IMR-90 (cell line): ENCODE measurements at regions not wholly inside any gene's neighbourhood (a gene's known extent, or its start where the extent isn't known, plus 50 kb on each side); places are given as distances from the start of the nearest gene placed in this dataset.

Experiments used
- ATAC-seq: fragments of 200-7000 bp; cut with Tn5 transposase; 2 replicates; pipeline ENCODE4 v1.9.1; 2020; ENCODE audit warnings: low read depth, mild to moderate bottlenecking, moderate library complexity
- BruUV-seq: library from RNA; stranded (reverse); fragments of 400-500 nt; replicated peaks from 2 replicates; lab custom pipeline; 2021; lab: Mats Ljungman, UMichigan
- CTCF ChIA-PET: fragments of 300-600 bp; formaldehyde crosslinking; extraction: SDS; loops from one replicate; lab custom pipeline; 2021; ENCODE audit warnings: antibody characterized with exemption; lab: Yijun Ruan, JAX
- POLR2A ChIA-PET: fragments of 300-600 bp; sonication (Branson Sonifier 250); formaldehyde crosslinking; loops from one replicate; lab custom pipeline; 2022; ENCODE audit warnings: antibody characterized with exemption; ENCODE audit not compliant: unreplicated experiment; lab: Charles Lee
- DNase-seq: peaks from one replicate; pipeline ENCODE4 v3.0.0; 2013
- H2AFZ ChIP-seq: replicated peaks from 2 replicates; pipeline ENCODE3; 2013; ENCODE audit warnings: low read length, mild to moderate bottlenecking; ENCODE audit not compliant: poor library complexity
- H2AK5ac ChIP-seq: 2 replicates; pipeline ENCODE4 v1.6.1; 2013; ENCODE audit warnings: low read depth, low read length, inconsistent platforms
- H2AK9ac ChIP-seq: replicated peaks from 2 replicates; pipeline ENCODE3; 2013; ENCODE audit warnings: mild to moderate bottlenecking, low read depth, low read length, moderate library complexity; ENCODE audit not compliant: poor library complexity
- H2BK120ac ChIP-seq: 2 replicates; pipeline ENCODE4 v1.6.1; 2013; ENCODE audit warnings: low read depth, low read length, inconsistent platforms
- H2BK15ac ChIP-seq: 3 replicates; pipeline ENCODE4 v1.6.1; 2013; ENCODE audit warnings: low read depth, low read length, inconsistent platforms
- H2BK20ac ChIP-seq: 2 replicates; pipeline ENCODE4 v1.6.1; 2013; ENCODE audit warnings: low read depth, mild to moderate bottlenecking, inconsistent platforms, low read length, moderate library complexity
- H2BK5ac ChIP-seq: 2 replicates; pipeline ENCODE4 v1.6.1; 2013; ENCODE audit warnings: mild to moderate bottlenecking, low read depth, low read length, inconsistent platforms; ENCODE audit not compliant: poor library complexity, severe bottlenecking
- H3K14ac ChIP-seq: replicated peaks from 2 replicates; pipeline ENCODE4 v1.6.1; 2013; ENCODE audit warnings: low read depth, low read length, inconsistent platforms
- H3K18ac ChIP-seq: 2 replicates; pipeline ENCODE4 v1.6.1; 2013; ENCODE audit warnings: low read depth, low read length, control low read depth
- H3K23ac ChIP-seq: 2 replicates; pipeline ENCODE4 v1.6.1; 2013; ENCODE audit warnings: low read depth, low read length, inconsistent platforms
- H3K27ac ChIP-seq: 2 replicates; pipeline ENCODE4 v1.5.1; 2013; ENCODE audit warnings: mild to moderate bottlenecking, control low read depth, low read length; ENCODE audit not compliant: insufficient read depth
- H3K27me3 ChIP-seq: 2 replicates; pipeline ENCODE4 v1.6.1; 2013; ENCODE audit warnings: low read length; ENCODE audit not compliant: control insufficient read depth, insufficient read depth
- H3K36me3 ChIP-seq: 2 replicates; pipeline ENCODE4 v1.6.1; 2013; ENCODE audit warnings: low read length, mixed read lengths; ENCODE audit not compliant: control insufficient read depth, insufficient read depth
- H3K4ac ChIP-seq: 2 replicates; pipeline ENCODE4 v1.6.1; 2013; ENCODE audit warnings: low read depth, low read length, inconsistent platforms
- H3K4me1 ChIP-seq: 2 replicates; pipeline ENCODE4 v1.6.1; 2013; ENCODE audit warnings: low read length, mixed read lengths; ENCODE audit not compliant: control insufficient read depth, insufficient read depth
- H3K4me2 ChIP-seq: 2 replicates; pipeline ENCODE4 v1.6.1; 2013; ENCODE audit warnings: low read depth, mild to moderate bottlenecking, control low read depth, low read length, moderate library complexity
- H3K4me3 ChIP-seq: 2 replicates; pipeline ENCODE4 v1.5.1; 2013; ENCODE audit warnings: low read depth, mild to moderate bottlenecking, control low read depth, low read length, moderate library complexity; ENCODE audit not compliant: insufficient read depth
- H3K56ac ChIP-seq: 2 replicates; pipeline ENCODE4 v1.6.1; 2013; ENCODE audit warnings: low read length, inconsistent platforms; ENCODE audit not compliant: insufficient read depth; ENCODE audit errors: extremely low read depth
- H3K79me1 ChIP-seq, 2 experiments: 2 replicates each; pipeline ENCODE4 v1.6.1; 2013; ENCODE audit warnings: low read length in 2 of 2, inconsistent platforms in 1 of 2, low read depth in 1 of 2
- H3K9ac ChIP-seq: 2 replicates; pipeline ENCODE4 v1.6.1; 2013; ENCODE audit warnings: low read depth, low read length, control low read depth
- H3K9me1 ChIP-seq: 2 replicates; pipeline ENCODE4 v1.6.1; 2013; ENCODE audit warnings: low read length, inconsistent platforms; ENCODE audit not compliant: insufficient read depth
- H3K9me3 ChIP-seq: 2 replicates; pipeline ENCODE4 v1.6.1; 2013; ENCODE audit warnings: low read length; ENCODE audit not compliant: control insufficient read depth, insufficient read depth
- H4K20me1 ChIP-seq: 2 replicates; pipeline ENCODE4 v1.6.1; 2013; ENCODE audit warnings: low read length, inconsistent platforms; ENCODE audit not compliant: insufficient read depth
- H4K5ac ChIP-seq: 2 replicates; pipeline ENCODE4 v1.6.1; 2013; ENCODE audit warnings: mild to moderate bottlenecking, low read depth, low read length, control low read depth
- H4K8ac ChIP-seq, 2 experiments: 2 replicates each; pipeline ENCODE4 v1.6.1; 2013; ENCODE audit warnings: low read depth in 2 of 2, low read length in 2 of 2, control low read depth in 1 of 2, inconsistent platforms in 1 of 2
- H4K91ac ChIP-seq: 2 replicates; pipeline ENCODE4 v1.6.1; 2013; ENCODE audit warnings: low read depth, low read length, inconsistent platforms; ENCODE audit not compliant: insufficient read depth
- FOS ChIP-seq: fragments of 150-350 bp; IDR thresholded peaks from 2 replicates; pipeline ENCODE4 v1.6.1; 2016; ENCODE audit warnings: low read depth, low read length
- POLR2A ChIP-seq: IDR thresholded peaks from 2 replicates; pipeline ENCODE4 v1.6.1; 2012; ENCODE audit warnings: mild to moderate bottlenecking, low read depth, low read length
- WGBS, 2 experiments: methylation state at CpG; one replicate each; pipeline versions ENCODE4 v1.1.5 to v1.1.7; 2013; ENCODE audit warnings: missing lambda C conversion rate in 2 of 2; ENCODE audit not compliant: insufficient read length in 1 of 2; ENCODE audit errors: extremely low coverage in 2 of 2; 5-methylcytosine and 5-hydroxymethylcytosine counted together
- dilution Hi-C: fragments of 300-500 bp; cut with HindIII; formaldehyde crosslinking; loops from one replicate; pipeline ENCODE4 v1.14.3; 2018; ENCODE audit warnings: low sequenced_read_pairs; ENCODE audit not compliant: unreplicated experiment
- in situ Hi-C: fragments of 300-500 bp; cut with MboI; formaldehyde crosslinking; loops from 3 replicates; pipeline ENCODE4 v1.14.3; 2019; ENCODE audit warnings: low sequenced_read_pairs, inconsistent platforms, mixed read lengths
- intact Hi-C: fragments of 100-400 bp; cut with micrococcal nuclease; formaldehyde crosslinking; loops from 2 replicates; pipeline ENCODE4 v1.10.0; 2022
- TF ChIP-seq, protein P1 (sequence below): fragments of 150-350 bp; IDR thresholded peaks from 2 replicates; pipeline ENCODE4 v1.6.1; 2016; ENCODE audit warnings: low read depth, mild to moderate bottlenecking, low read length, moderate library complexity, borderline replicate concordance

DNA sequence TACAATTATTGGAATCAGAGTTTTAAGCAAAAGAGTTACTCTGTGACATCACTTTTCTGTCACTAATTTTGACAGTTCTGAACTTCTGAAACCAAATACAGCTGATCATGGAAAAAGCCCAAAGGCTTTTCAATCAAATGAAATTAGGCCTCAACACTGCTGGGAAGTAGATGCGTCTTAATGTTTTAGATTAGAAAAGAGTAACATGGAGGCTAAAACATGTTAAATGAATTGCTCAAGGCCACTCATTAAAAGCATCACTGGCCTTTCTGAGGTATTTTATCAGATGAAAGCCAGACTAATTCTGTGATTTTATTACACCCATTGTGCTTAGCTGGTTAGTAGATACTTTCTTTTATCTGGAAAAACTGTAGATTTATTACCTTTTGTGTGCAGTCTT is 672.6 kb downstream of the CENPC start:
- no peak overlapping the region for H3K4ac ChIP-seq
- CTCF ChIA-PET: no interaction called here

More for the DNA sequence above, 672.6 kb downstream of the CENPC start:
- Histone ChIP-seq H3K36me3 (no peaks in the 10 kb centered on the region), H4K8ac (no peak overlapping the region), H2BK20ac (no peak overlapping the region), H2AK5ac (no peak overlapping the region), H4K5ac (no peak overlapping the region), H3K14ac (no peak overlapping the region), H2BK120ac (no peak overlapping the region), H2AFZ (no peak overlapping the region), H3K4me3 (no peak overlapping the region), H3K9me1 (no peaks in the 10 kb centered on the region), H3K9me3 (peaks cover 3% of the 10 kb centered on the region; the same call in 1 of the 2 replicates), H3K27me3 (no peaks in the 10 kb centered on the region), H2BK5ac (no peak overlapping the region), H4K91ac (no peak overlapping the region), H3K4me1 (no peaks in the 10 kb centered on the region), H2BK15ac (no peak overlapping the region), H3K4me2 (no peak overlapping the region), H3K23ac (no peak overlapping the region), H3K56ac (no peak overlapping the region), H3K18ac (no peak overlapping the region), H2AK9ac (no peak overlapping the region), H3K27ac (no peak overlapping the region), H3K79me1 (no peaks in the 10 kb centered on the region), H4K20me1 (no peaks in the 10 kb centered on the region), H3K9ac (no peak overlapping the region)
- intact Hi-C loops (no loop called here), in situ Hi-C loops (no loop called here), dilution Hi-C loops (no loop called here)
- ATAC-seq: no peak
- DNase-seq: no peak
- WGBS, 2 experiments: no CpG with 5 or more reads among the region's 1 CpG
- POLR2A ChIA-PET: no interaction called here
- TF ChIP-seq FOS (no peak), POLR2A (no peak)
- TF ChIP-seq, protein P1, sequence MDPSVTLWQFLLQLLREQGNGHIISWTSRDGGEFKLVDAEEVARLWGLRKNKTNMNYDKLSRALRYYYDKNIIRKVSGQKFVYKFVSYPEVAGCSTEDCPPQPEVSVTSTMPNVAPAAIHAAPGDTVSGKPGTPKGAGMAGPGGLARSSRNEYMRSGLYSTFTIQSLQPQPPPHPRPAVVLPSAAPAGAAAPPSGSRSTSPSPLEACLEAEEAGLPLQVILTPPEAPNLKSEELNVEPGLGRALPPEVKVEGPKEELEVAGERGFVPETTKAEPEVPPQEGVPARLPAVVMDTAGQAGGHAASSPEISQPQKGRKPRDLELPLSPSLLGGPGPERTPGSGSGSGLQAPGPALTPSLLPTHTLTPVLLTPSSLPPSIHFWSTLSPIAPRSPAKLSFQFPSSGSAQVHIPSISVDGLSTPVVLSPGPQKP: no peak
- no TSS peak for BruUV-seq
